ENCODE measurements at regions not wholly inside any gene's neighbourhood (a gene's known extent, or its start where the extent isn't known, plus 50 kb on each side); places are given as distances from the start of the nearest gene placed in this dataset.

DNA sequence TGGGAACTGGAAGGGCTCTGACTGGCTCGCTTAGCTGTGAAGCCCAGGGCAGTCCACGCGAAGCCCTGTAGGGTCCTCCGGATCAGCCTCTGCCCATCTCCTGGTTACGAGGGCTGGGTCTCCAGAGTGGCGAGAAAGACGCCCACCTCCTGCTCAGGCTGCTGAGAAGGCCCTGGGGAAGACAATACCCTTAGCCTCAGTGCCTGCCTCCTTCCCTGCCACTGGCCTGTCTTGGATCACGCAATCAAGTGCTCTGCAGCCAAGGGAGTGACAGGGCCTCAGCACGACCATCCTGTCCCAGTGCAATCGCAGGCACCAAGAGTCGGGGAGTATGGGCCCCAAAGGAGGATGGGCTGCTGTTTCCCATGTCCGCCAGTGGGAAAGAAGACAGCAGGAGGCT, 165.7 kb upstream of the GLI2 start:
- DNase-seq, result no peak
- in situ Hi-C loops (cut with MboI; ENCODE audit: low pct_unique_long_range_greater_than_20kb, low sequenced_read_pairs), result no loop called here

DNA sequence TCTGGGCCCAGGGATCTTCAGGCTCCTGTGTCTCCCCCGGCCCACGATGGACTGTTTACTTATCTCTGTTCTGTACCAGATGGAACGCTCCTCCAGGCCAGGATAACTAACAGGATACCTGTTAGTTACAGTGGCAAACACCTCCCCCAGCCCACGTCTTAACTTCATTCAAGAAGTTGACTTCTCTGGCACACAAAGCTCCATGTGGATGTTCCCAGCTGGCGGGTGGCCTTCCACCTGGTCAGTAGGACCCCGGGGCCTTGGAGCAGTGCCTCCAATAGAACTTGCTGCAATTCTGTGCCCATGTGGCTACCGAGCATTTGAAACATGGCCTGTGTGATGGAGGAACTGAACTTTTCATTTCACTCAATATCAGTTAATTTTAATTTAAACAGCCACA, 165.1 kb upstream of the GLI2 start:
- DNase-seq, result no peak
- in situ Hi-C loops (cut with MboI; ENCODE audit: low pct_unique_long_range_greater_than_20kb, low sequenced_read_pairs), result no loop called here

DNA sequence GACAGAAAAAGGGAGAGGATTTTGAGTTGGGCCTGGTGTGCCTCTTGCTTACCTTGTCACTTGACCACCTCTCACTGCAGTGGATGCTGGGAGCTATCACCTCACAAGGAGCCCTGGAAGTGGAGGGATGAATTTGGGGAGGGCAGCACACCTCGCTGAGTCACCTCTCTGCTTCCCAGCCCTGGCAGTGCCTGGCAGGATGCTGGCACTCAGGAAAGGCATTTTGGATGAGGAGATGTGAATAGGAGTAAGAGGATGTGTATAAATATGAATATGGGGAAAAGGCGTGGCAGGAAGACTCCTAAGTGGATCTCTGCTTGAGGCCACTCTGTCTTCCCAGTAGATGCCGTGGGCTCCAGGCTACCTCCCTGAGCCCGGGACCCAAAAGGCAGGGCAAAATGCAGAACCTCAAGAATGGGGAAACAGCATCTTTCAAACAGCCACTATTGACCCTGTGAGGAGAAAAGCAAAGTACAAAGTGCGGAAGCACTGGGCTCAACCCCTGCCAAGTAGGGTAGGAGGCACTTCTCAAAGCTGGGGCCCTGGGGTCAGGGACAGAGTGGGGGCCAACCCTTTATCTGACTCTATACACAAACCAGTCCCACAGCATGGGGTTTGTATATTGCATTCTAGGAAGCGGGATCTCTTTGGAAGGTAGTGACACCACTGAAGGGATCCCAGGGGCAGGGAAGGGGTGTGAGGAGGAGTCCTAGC, 164.5 kb upstream of the GLI2 start:
- in situ Hi-C loops (cut with MboI; ENCODE audit: low pct_unique_long_range_greater_than_20kb, low sequenced_read_pairs), result no loop called here
- DNase-seq, result no peak

DNA sequence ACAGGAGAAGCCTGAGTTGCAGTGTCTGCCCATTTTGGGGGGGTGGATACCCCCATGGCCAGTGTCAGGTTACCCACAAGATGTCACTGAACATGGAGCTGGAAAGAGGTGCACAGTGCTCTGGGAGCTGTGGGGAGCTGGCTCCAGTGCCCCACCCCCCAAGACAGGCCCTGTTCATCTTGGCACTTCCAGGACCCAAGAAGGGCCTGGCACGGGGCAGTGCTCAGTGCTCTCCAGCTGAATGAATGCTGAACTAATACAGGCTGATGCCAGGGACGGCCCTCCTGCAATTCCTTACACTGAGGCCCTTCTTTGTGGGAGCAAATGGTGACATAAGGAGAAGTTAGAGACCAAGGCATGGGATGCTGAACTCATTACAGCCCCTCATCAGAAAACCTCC, 163.4 kb upstream of the GLI2 start:
- no peak for DNase-seq
- in situ Hi-C loops (cut with MboI; ENCODE audit: low pct_unique_long_range_greater_than_20kb, low sequenced_read_pairs), result no loop called here

DNA sequence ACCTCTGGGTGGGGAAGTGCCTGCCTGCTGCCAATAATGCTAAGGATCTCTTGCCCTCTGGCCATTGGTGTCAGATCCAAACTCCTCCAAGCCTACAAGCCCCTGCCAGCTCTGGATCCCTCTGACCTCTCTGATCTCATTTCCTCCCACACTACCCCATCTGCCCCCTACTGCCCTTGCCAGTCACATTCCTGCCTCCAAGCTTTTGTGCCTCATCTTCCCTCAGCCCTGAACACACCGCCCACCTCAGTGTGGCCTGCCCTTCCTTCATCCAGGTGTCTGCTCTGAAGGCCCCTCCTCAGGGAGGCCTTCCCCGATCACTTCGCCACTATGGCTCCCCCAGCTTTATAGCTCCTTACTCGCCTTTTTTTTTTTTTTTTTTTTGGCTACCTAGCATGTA, 161.0 kb upstream of the GLI2 start:
- DNase-seq, result no peak
- in situ Hi-C loops (cut with MboI; ENCODE audit: low pct_unique_long_range_greater_than_20kb, low sequenced_read_pairs), result no loop called here

DNA sequence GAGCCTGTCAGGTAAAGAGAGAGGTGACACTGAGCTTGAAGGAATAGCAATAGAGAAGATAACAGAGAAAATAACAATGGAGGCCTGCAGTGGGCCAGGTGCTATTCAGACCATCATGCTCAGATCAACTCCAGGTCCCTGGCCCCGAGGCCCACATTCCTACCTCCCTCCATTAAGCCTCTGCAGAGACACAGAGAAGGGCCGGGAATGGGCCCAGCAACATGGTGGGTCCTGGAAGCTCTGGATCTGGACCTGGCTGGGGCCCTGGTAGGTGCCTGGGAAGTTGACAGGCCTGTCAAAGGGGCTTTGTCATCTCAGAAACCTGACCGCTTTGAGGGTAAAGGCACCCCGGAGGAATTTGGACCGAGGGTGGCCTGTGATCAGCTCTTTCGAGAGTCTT, 159.7 kb upstream of the GLI2 start:
- in situ Hi-C loops (cut with MboI; ENCODE audit: low pct_unique_long_range_greater_than_20kb, low sequenced_read_pairs), result no loop called here
- no peak for DNase-seq

DNA sequence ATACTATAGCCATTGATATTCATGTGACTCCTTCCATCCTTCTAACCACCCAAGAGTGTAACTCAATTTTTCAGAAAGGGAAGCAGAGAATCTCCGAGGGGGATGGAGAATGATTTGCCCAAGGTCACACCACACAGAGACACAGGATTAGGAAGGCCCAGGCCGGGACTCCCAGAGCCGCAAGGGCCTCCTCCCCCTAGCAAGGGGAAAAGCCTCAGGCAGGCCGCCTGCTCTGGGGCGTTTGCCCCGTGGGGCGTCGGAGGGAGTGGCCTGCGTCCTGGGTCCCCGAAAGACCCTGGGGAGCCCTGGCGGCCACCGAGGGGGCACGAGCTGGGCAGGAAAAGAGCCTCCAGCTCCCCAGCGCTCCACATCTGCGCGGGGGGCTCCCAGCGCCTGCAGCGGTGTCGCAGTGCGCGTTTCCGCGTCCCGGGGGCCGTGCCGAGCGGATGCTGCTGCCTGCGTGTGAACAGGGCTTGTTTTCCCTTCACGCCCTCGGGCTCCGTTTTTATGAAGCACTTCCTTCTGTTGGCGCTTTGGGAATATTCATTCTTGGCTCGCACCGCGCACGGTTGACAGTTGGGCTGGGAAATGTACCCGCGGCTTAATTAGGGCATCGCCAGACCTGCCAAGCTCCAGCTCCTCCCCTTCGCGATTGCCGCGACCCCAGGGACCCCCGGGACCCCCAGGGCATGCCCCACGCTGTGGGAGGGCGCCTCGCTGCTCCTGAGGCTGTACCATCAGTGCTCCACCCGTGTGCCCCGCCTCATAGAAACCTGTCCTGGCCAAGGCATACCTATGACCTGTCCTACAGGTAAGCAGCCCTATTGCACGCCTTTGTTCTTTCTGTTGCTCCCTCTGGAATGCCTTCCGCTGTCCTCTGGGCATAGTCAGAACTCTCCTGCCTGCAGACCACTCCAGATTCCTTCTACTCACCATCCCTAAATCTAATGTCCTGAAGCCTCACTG, 158.9 kb upstream of the GLI2 start:
- no peak for DNase-seq
- in situ Hi-C loops (cut with MboI; ENCODE audit: low pct_unique_long_range_greater_than_20kb, low sequenced_read_pairs), result no loop called here

DNA sequence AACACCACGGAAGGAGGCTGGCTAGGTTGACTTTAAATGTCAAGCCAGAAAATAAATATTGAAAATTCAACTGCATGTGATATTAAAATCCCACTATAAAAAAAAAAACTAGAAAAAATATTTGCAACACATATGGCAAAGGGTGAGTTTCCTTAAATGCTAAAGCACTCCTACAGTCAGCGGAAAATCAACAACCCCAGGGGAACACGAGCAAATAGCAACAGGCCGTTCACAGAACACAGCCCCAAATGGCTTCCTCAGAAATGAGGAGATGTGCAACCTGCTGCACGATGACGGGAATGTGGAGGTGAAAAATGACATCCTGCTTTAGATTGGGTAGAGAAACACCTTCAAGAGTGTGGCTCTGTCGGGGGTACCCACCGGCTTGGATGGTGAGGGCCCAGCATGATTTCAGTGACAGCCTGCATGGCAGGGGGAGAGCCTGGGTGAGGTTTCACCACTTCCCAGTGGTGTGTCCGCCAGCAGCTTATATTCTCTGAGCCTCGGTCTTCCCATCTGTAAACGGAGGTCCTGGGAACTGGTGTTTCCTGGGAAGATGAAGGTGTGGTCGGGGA, 157.9 kb upstream of the GLI2 start:
- in situ Hi-C loops (cut with MboI; ENCODE audit: low pct_unique_long_range_greater_than_20kb, low sequenced_read_pairs), result no loop called here
- no peak for DNase-seq

DNA sequence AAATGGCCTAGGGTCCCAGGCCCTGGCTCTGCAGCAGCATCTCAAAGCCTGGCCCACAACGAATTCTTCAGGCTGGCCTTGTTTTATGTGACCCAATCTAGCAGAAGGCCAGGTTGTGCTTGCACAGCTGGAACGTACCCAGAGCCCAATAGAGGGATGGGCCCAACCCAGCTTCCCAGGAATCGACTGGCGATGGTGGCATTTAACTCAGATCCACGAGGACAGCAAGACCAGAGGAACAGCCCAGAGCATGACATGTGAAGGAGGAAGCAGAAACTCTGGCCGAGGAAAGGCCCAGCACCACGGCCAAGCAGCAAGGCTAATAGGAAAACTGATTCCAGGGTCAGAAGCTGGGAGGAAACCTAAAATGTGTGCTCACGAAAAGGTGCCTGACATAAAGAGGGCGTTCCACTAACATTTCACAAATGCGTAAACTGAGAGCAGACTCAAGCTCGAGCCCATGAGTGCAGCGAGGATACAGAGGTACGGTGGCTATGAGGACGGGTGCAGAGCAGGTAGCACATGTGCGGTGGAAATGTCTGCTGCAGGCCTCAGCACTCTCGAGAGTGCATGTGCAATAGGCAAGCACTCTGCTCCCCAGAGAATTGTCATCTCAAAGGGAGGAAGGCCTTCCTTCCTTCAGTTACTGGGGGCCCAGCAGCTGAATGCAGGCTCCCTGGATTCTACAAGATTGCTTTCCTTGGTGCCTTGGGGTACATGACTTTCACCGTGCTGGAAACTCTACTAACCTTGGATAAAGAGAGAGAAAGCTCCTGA, 156.9 kb upstream of the GLI2 start:
- in situ Hi-C loops (cut with MboI; ENCODE audit: low pct_unique_long_range_greater_than_20kb, low sequenced_read_pairs), result no loop called here
- no peak for DNase-seq

DNA sequence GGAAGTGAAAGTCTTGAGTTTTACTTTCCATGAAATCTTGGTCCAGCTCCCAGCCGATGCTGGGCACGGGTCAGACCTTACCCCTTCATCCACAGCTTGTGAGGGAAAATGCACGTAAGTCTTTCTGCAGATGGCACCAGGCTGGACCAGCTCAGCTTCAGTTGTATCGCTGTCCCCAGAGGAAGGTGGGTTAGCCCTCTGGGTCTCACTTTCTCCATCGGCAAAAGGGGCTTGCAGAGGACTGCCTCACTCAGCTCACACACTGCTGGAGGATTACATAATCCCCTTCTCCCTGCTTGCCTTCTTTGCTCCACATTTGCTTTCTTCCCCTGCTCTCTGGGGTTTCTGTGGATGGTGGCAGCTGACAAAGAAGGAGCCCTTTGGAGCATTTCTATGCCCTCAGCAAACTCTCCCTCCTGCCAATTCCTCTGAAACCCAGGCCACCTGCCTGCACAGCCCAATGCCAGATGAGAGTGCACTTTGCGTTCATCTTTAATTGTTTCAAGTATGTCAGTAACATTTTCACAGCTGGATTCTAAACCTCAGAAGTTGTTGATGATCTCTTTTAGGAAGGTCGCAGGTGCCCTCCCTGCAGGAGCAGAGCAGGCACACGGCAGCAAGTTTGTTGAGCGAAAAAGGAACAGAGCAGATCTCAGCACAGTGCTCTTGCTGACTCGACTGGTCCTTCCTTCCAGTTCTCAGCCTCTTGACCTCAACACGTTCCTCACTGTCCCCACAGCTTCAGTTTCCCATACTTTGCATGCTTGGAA, 155.6 kb upstream of the GLI2 start:
- in situ Hi-C loops (cut with MboI; ENCODE audit: low pct_unique_long_range_greater_than_20kb, low sequenced_read_pairs), result no loop called here
- DNase-seq, result no peak

DNA sequence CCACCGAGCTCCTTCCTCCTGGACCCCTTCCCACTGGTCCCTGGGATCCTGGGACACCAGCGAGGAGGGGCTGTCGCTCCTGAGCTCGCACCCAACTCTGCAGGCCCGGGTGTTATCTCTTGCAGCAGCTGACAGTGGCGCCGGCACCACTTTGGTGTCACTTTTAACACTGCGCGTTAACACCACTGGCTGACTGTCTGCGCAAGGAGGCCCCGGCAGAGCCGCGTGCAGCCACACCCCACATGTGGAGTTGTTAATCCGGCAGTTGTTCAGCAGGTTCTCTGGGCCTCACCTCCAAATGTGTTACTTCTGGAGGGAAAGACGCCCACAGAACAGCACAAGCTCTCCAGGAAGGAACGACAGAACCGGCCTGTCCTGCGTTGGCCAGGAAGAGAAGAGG, 155.0 kb upstream of the GLI2 start:
- in situ Hi-C loops (cut with MboI; ENCODE audit: low pct_unique_long_range_greater_than_20kb, low sequenced_read_pairs), result no loop called here

DNA sequence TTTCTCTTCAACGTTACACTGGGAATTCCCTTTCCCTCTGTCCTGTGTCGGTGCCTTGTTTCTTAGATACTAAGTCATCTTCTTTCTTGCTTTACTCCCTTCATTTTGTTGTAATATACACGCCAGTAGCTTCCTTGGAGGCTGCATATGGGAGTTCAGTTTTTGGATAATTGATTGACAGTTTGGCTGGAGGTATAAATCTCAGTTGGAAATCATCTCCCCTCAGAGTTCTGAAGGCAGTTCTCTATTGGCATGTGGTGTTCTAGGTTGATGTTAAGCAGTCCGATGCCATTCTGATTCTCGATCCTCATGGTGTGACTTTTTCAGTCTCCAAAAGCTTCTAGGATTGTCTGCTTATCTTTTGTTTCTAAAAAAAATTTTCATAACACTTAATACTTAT, 152.5 kb upstream of the GLI2 start:
- in situ Hi-C loops (cut with MboI; ENCODE audit: low pct_unique_long_range_greater_than_20kb, low sequenced_read_pairs), result no loop called here
- DNase-seq, result no peak

More for the DNA sequence above, 155.0 kb upstream of the GLI2 start:
- DNase-seq, result no peak

DNA sequence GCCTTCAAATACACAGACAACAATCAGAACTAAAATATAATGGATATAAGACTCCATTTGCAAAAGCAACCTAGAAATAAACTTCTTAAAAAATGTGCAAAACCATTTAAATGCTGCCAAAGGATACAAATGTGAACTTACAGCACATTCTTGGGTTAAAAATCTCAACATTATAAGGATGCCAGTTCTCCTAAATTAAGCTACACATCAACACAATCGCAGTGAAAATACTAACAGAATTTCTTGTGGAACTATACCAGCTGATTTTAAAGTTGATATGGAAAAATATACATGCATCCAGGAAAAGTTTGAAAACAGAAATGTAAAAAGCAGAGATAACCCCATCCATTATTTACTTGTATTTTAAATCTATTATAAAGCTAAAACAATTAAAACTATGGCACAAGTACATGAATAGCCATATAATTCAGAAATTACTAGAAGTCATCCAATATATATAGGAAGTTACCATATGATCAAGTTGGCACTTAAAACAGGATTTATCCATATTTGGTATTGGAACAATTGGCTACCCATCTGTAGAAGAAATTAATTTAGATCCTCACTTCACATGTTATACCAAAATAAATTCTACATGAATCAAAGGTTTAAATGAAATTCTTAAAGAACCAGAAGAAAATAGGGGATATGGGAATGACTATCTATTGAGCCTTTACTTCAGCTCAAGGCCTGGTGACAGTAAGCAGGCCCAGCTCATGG, 151.7 kb upstream of the GLI2 start:
- DNase-seq, result no peak
- in situ Hi-C loops (cut with MboI; ENCODE audit: low pct_unique_long_range_greater_than_20kb, low sequenced_read_pairs), result no loop called here

DNA sequence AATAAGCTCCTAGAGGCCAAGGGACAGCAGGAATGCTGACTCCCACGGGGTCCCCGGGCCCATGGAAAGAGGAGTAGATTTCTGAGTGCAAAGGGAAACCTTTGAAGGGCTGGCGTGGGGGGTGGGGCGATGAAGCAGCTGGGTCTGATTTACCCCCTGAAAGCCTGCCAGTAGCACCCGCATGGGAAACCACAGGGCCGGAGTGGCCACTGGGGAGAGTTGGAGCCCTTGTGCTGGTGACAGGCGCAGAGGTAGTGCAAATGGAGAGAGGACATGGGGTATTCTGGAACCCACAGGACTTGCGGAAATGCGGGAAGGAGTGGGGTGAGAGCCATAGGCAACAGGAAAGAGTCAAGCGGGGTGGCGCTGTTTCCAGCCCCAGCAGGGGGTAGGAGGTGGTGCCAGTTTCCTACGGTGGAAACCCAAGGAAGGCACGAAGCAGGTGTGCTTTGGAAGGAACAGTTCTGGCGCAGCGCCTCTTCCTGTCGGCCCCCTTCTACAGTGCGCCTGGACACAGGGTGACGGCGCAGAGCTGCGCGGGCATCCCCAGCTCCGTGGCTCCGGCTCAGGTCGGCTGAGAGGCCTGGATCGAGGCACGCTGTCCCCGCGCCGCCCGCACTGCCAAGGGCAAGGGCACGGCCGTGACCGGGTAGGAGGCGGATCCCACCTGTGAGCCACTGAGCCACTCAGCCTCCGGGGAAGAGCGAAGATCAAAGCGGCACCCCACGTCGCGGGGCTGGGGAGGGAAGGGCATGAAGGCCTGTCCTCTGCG, 149.0 kb upstream of the GLI2 start:
- in situ Hi-C loops (cut with MboI; ENCODE audit: low pct_unique_long_range_greater_than_20kb, low sequenced_read_pairs), result no loop called here
- no peak for DNase-seq

DNA sequence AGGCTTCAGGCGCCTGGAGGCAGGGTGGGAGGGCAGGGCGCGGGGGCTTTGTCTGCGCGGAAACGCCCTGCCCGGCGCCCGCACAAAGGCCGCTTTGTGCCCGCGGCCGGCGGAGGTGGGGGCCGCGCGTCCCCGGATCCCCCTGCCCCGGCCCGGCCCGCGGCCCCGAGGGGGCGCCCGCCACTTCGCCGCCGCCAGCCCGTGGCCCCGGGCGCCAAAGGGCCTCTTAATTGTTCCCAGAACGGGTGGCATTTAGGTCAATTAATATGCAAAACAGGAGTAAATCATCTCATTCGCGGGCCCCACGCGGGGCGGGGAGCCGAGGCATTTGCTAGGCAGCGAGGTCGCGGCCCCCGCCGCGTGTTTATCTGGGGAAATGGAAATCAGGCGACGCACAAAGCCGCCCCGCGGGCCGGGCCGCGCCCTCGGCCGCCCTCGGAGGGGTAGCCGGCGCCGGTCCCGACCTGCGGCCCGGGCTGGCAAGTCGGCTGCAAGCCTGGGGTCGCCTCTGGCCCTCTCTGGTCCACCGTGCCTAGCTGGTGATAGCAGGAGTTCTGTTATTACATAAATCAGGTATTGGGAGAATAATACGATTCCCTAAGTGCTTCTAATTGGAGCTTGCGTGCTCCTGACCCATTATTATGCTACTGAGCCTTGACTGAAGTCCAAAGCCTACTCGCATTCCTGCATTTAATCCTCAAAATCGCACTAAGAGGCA, 148.2 kb upstream of the GLI2 start:
- in situ Hi-C loops (cut with MboI; ENCODE audit: low pct_unique_long_range_greater_than_20kb, low sequenced_read_pairs), result no loop called here
- DNase-seq, result no peak

DNA sequence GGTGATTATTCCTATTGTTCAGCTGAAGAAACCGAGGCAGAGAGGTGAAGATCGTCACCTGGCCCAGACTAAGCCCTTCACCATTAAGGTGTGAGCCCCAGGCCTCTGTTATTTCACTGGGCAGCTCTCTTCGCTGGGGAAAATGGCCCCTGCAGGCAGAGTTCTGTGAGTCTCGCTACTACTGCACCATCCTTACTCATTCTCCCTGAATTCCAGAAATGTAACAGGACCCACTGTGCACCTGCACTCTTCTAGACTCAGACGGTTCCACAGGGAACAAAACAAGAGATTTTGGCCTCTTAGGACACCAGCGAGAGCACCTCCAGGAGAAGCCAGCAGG, 147.7 kb upstream of the GLI2 start:
- in situ Hi-C loops (cut with MboI; ENCODE audit: low pct_unique_long_range_greater_than_20kb, low sequenced_read_pairs), result no loop called here
- DNase-seq, result no peak
